EL (cell line): ENCODE measurements at regions not wholly inside any gene's neighbourhood (a gene's known extent, or its start where the extent isn't known, plus 50 kb on each side); places are given as distances from the start of the nearest gene placed in this dataset.
"Not testable (repeated sequence)": the region's sequence is repeated elsewhere in the genome, so short reads cannot be mapped to it uniquely, and the experiment has no call there.

ENCODE experiments used
- DNase-seq: peaks from one replicate; pipeline ENCODE4 v3.0.0-alpha.2; 2016

DNA sequence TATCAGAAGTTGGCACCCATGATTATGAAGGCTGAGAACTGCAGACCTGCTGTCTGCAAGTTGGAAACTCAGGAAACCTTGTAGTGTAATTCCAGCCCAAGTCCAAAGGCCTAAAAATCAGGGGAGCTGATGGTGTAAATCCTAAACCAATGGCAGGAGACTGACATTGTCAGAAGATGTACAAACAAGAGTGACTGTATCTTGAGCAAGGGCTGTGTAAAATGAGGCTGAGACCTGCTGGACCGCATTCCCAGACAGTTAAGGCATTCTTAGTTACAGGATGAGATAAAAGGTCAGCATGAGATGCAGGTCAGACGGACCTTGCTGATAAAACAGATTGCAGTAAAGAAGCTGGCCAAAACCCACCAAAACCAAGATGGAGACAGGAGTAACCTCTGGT, 147.7 kb downstream of the COG6 start:
- DNase-seq: no peak

DNA sequence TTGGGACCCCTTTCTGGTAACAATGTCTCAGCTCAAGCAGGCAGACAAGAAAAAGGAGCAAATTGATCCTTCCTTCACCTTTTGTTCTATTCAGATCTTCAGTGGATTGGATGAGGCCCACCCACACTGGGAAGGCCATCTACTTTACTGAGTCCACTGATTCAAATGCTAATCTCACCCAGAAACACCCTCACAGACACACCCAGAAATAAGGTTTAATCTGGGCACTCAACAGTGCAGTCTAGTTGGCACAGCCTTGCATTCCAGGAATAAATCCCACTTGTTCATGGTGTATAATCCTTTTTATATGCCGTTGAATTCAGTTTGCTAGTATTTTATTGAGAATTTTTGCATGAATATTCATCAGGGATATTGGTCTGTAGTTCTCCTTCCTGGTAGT, 148.4 kb downstream of the COG6 start:
- no peak for DNase-seq

DNA sequence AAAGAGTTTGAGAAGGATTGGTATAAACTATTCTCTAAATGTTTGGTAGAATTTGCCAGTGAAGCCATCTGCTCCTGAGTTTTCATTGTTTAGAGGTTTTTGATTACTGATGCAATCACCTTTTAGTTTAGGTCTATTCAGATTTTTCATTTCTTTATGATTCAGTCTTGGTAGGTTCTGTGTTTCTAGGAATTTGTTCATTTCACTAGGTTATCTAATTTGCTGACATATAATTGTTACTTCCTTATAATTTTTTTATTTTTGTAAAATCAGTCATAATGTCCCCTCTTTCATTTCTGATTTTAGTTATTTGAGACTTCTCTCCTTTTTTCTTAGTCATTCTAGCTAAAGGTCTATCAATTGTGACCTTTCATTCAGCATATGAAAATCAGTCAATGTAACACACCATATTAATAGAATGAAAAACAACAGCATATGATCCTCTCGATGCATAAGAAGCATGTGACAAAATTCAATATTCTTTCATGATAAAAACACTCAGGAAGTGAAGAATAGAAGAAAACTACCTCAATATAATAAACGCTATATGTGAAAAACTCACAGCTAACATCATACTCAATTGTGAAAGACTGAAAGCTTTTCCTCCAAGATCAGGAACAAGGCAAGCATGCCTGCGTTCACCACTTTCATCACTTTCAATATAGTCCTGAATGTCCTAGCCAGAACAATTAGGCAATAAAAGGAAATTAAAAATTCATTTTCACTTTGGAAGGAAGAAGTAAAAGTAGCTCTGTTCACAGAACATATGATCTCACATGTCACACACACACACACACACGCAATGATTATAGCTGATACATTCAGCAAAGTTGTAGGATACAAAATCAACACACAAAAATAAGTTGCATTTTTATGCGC, 149.1 kb downstream of the COG6 start:
- DNase-seq: no peak

GRCh38 chr13:39809466-39809865, 154.0 kb downstream of the COG6 start:
- DNase-seq: no peak

GRCh38 chr13:39810091-39810877, 154.8 kb downstream of the COG6 start:
- DNase-seq: peak; percentile 18

DNA sequence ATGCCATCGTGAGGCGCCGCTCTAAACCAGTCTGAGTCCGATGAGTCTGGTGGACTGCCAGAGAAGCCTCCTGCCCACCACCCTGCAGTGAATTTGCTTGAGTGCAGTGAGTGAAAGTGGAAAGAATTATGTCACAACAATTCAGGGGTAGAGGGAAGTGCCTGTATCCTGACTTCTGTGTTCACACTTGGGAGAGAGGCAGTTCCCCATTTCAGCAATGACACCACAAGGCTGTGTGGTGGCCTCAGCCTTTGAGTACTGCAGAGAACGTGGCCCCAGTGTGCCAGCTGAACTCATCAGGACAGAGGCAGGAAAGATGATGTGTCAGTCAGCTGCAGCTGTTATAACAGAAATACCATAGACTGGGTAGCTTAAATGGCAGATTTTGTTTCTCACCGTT, 155.6 kb downstream of the COG6 start:
- no peak for DNase-seq

- DNase-seq: no peak
Observed at GRCh38 chr13:39811696-39812095, 156.2 kb downstream of the COG6 start.

- DNase-seq: no peak
Observed at GRCh38 chr13:39815345-39816111, 160.1 kb downstream of the COG6 start.

DNA sequence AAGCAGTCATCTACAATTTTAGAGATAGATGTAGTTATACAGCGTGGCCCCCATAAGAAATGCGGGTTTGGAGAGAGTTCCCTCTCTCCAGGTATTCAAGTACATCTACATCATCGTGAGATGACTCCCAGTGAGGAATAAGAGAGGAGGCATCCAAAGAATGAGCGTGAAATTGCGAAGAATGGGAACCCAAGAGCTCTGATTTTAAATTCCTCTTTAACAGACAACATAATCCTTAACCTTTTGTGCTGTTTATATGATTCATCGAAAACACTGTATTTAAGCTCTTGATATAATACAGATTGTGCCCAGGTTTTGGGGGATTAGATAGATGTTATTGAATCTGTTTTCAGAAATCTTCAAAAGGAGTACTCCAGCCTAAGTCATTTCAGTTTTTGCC, 161.5 kb downstream of the COG6 start:
- peak; percentile 33 for DNase-seq

GRCh38 chr13:39818953-39819352, 163.5 kb downstream of the COG6 start:
- DNase-seq: no peak

DNA sequence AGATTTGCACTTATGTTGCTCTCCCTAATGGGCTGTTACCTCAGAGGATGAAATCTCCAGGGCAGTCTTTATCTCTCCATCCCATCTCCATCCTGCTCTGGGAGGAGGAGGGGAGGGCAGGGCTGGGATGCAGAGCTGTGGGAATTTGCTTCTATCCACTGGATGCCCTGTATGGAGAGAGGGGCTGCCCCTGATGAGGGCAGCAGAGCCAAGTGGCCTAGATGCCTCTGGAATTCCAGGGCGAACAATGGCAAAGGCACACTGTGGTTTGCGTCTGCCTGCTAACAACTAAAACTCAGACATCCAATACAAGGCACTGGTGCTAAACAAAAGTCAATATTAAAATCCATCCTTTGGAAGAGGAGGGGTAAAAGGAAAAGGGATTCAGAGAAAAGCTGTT, 165.1 kb downstream of the COG6 start:
- DNase-seq: no peak

- DNase-seq: no peak
Observed at GRCh38 chr13:39821977-39822376, 166.5 kb downstream of the COG6 start.

DNA sequence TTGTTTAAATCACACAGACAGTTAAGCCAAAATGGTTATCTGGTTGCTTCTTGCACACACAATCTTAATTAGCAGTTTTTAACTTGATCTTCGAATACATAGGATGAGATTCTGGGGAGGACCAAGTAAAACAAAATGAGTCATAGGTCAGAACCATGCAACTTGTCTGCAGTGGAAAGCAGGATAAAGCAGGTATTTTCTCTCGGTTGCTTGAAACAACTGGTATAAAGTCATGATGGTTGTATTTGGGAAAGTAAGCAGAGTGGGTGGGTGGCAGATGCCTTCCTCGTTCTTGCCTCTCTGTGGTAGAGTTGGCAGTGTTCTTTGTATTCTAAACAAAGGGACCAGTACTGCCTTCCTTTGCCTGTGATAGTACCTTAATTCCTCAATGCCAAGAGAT, 167.0 kb downstream of the COG6 start:
- no peak for DNase-seq

DNA sequence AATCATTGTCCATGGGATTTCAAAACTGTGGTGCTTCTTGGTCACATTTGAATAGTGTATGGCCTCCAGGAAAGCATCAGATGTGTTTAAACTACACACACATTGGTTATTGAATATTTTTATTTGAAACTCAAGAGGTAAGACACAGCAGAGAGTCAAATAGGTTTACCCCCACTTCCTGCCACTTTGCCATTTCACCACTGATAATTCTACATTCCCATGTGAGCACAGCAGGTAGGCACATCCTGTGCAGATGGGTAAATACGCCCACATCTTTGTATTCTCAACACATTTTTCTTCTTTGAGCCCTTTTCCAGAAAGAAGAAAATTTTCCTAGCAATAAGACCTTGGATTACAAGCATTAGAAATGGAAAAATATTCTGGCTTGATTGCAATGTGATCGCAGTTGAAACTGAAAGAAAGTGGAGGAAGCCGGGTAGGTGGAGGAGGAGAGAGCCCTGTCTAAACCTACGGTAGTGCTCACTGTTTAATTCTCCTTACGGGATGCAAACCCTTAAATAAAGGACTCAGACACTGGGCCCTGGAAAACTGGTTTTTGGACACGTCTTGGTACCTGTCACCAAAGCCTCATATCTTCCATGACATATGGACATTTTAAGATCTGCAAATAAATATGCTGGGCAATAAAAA, 167.7 kb downstream of the COG6 start:
- no peak for DNase-seq

DNA sequence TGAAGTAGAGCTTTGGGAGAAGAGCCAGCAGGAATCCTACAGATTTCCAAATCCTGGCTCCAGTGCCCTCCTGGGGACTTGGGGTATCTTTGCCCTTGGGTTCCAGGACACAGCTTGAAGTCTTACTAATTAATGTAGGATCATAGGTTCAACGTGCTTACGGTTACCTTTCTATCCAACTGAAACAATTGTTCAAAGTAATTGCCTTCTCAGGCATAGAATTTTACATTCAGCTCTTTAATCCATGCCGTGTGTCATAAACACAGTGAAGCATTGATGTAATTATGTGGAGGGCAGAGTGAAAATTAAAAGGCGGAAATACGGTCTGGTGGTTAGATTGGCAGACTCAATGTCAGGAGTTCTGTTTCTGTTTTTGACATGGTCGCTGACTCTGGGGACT, 170.4 kb downstream of the COG6 start:
- no peak for DNase-seq

DNA sequence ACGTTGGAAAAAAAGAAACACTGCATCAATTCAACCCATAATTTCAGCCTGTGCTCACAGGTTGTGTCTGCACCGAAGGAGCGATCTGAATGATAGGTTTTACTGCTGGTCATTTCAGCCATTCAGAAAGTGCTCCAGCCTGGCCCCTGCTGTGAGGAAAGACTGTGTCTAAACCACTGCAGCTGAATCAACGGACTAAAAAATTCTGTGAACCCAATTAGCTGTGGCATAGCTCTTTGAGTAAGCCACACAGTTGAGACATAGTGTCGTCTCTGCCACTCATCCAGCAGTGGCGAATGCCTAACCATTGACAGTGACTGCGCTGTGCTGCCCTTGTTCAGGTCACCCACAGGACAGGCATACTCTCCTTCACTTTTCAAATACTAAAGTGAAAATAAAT, 179.8 kb downstream of the COG6 start:
- no peak for DNase-seq

DNA sequence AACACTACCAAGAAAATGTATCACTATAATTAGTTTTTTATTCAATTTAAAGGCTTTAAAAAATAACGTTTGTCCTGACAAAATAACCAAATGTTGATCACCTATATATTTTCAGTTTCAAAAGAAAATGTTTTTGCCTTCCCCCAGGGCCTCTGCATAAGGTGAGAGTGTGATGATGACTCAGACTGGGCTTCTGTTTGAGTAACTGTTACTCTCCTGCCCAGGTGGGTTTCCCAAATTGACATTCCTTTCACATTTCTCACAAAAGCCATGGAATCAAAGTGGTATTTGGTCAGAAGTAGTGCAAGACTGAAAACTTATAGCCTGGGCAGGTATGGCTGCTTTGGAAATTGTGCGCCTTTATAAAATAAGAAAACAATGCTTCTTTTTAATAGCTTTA, 180.6 kb downstream of the COG6 start:
- no peak for DNase-seq

GRCh38 chr13:39837866-39838265, 182.4 kb downstream of the COG6 start:
- DNase-seq: not testable (repeated sequence)

GRCh38 chr13:39840201-39840600, 184.7 kb downstream of the COG6 start:
- DNase-seq: no peak

GRCh38 chr13:39847336-39847735, 191.9 kb downstream of the COG6 start:
- DNase-seq: no peak

- no peak for DNase-seq
Observed at GRCh38 chr13:39855236-39855635, 199.8 kb downstream of the COG6 start.

DNA sequence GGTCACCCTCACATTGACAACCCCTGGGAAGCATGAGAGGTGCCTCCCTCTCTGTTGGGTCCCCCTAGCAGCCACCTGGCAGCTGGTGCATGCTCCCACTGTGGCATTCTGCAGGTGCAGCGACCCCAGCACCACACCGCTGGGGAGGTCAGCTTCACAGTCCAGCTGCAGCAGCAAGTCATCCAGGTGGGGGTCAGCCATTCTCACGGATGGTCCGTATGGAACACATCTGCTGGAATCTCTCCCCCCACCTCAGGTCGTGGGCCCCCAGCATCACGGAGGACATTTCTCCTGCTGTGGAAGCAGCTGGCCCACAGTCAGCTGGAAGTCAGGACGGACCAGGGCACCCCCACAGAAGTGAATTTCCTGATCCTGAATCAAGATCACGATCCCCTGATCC, 201.3 kb downstream of the COG6 start:
- no peak for DNase-seq

- DNase-seq: no peak
Observed at GRCh38 chr13:39858794-39859193, 203.3 kb downstream of the COG6 start.
